Esophagus muscularis mucosa (tissue), 4 donors: ENCODE measurements at regions not wholly inside any gene's neighbourhood (a gene's known extent, or its start where the extent isn't known, plus 50 kb on each side); places are given as distances from the start of the nearest gene placed in this dataset.

Experiments used
- CTCF ChIP-seq, 3 experiments: fragments of 200-600 bp in 2 of 3; fragments of 450-650 bp in 1 of 3; sonication (generic) in 2 of 3; IDR thresholded peaks; one replicate each; pipeline ENCODE4 v1.5.1; 2017 to 2019; ENCODE audit warnings: antibody characterized with exemption in 3 of 3, mild to moderate bottlenecking in 2 of 3, moderate library complexity in 1 of 3
- EP300 ChIP-seq: sonication (generic); formaldehyde crosslinking; IDR thresholded peaks from one replicate; pipeline ENCODE4 v1.6.1; 2017; ENCODE audit warnings: antibody characterized with exemption
- POLR2A ChIP-seq: fragments of 450-650 bp; IDR thresholded peaks from one replicate; pipeline ENCODE4 v1.6.1; 2017; ENCODE audit warnings: antibody characterized with exemption, moderate library complexity, mild to moderate bottlenecking, low read depth
- POLR2AphosphoS5 ChIP-seq, 2 donors: sonication (generic); formaldehyde crosslinking; IDR thresholded peaks; one replicate each; pipeline ENCODE4 v1.6.1; 2017; ENCODE audit warnings: antibody characterized with exemption in 2 of 2

DNA sequence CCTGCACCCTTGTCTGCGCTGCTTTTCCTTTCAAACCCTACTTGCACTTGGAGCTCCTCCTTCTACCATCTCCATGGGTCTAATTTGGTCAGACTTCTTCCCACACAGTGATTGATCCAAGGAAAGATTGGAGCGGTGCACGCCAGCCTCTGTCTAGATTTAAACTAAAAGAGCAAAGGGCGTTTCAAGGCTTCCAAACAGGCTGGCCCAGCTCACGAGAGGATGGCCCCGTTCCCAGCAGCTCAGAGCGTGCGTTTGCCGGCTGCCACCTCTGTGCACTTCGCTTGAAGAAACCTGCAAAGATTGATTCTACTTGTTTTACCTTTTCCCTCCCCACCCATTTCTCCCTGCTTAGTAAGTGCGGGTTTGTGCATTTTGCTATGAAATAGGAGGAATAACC is 78.8 kb upstream of the ALKAL2 start:
- no peak for TF ChIP-seq CTCF (IDR thresholded peaks at IDR 0.05)
- no peak for TF ChIP-seq POLR2A
- no peak for TF ChIP-seq EP300
- no peak for TF ChIP-seq POLR2AphosphoS5 (IDR thresholded peaks at IDR 0.05)
